Suprapubic skin (tissue), 4 donors: ENCODE measurements at regions not wholly inside any gene's neighbourhood (a gene's known extent, or its start where the extent isn't known, plus 50 kb on each side); places are given as distances from the start of the nearest gene placed in this dataset.
A peak's percentile ranks its signal among the peaks of the same experiment; 100 is the strongest.

Experiments used
- DNase-seq, 2 donors: peaks; one replicate each; pipeline ENCODE4 v3.0.0-alpha.2; 2019; ENCODE audit warnings: low spot score in 2 of 2
- H3K27ac ChIP-seq: fragments of 200-600 bp; sonication (generic); one replicate; pipeline ENCODE4 v1.5.1; 2019
- H3K27me3 ChIP-seq: fragments of 200-600 bp; sonication (generic); one replicate; pipeline ENCODE4 v1.5.1; 2019
- H3K36me3 ChIP-seq: fragments of 200-600 bp; sonication (generic); one replicate; pipeline ENCODE4 v1.5.1; 2019
- H3K4me1 ChIP-seq: fragments of 200-600 bp; sonication (generic); one replicate; pipeline ENCODE4 v1.5.1; 2019
- H3K4me3 ChIP-seq: fragments of 200-600 bp; sonication (generic); one replicate; pipeline ENCODE4 v1.5.1; 2019; ENCODE audit warnings: mild to moderate bottlenecking
- H3K9me3 ChIP-seq: fragments of 200-600 bp; sonication (generic); one replicate; pipeline ENCODE4 v1.5.1; 2019
- CTCF ChIP-seq, 2 donors: fragments of 200-600 bp in 1 of 2; fragments of 450-650 bp in 1 of 2; sonication (generic) in 1 of 2; IDR thresholded peaks; one replicate each; pipeline ENCODE4 v1.5.1; 2016 to 2019; ENCODE audit warnings: antibody characterized with exemption in 2 of 2, mild to moderate bottlenecking in 1 of 2, moderate library complexity in 1 of 2
- EP300 ChIP-seq: sonication (generic); formaldehyde crosslinking; IDR thresholded peaks from one replicate; pipeline ENCODE4 v1.6.1; 2017; ENCODE audit warnings: antibody characterized with exemption
- POLR2A ChIP-seq, 2 donors: fragments of 450-650 bp; IDR thresholded peaks; one replicate each; pipeline ENCODE4 v1.6.1; 2017; ENCODE audit warnings: antibody characterized with exemption in 2 of 2, mild to moderate bottlenecking in 2 of 2, moderate library complexity in 2 of 2
- POLR2AphosphoS5 ChIP-seq, 3 donors: sonication (generic); formaldehyde crosslinking; IDR thresholded peaks; one replicate each; pipeline ENCODE4 v1.6.1; 2017; ENCODE audit warnings: antibody characterized with exemption in 3 of 3
- WGBS: methylation state at CpG from one replicate; pipeline ENCODE4 v1.1.5; 2018; 5-methylcytosine and 5-hydroxymethylcytosine counted together

GRCh38 chr11:134518616-134519389, 106.8 kb upstream of the B3GAT1 start:
- TF ChIP-seq CTCF (IDR thresholded peaks at IDR 0.05) (no peak), POLR2A (IDR thresholded peaks at IDR 0.05) (no peak), EP300 (no peak), POLR2AphosphoS5 (IDR thresholded peaks at IDR 0.05) (no peak)
- no peaks in the 10 kb centered on the region for H3K9me3 ChIP-seq
- no peak overlapping the region for H3K4me3 ChIP-seq
- WGBS: 91% methylated on average over 18 of the region's 20 CpGs
- no peaks in the 10 kb centered on the region for H3K36me3 ChIP-seq
- peaks cover 20% of the 10 kb centered on the region for H3K27me3 ChIP-seq
- H3K4me1 ChIP-seq: no peaks in the 10 kb centered on the region
- DNase-seq: peak; percentile 26 to 61
- no peak overlapping the region for H3K27ac ChIP-seq

DNA sequence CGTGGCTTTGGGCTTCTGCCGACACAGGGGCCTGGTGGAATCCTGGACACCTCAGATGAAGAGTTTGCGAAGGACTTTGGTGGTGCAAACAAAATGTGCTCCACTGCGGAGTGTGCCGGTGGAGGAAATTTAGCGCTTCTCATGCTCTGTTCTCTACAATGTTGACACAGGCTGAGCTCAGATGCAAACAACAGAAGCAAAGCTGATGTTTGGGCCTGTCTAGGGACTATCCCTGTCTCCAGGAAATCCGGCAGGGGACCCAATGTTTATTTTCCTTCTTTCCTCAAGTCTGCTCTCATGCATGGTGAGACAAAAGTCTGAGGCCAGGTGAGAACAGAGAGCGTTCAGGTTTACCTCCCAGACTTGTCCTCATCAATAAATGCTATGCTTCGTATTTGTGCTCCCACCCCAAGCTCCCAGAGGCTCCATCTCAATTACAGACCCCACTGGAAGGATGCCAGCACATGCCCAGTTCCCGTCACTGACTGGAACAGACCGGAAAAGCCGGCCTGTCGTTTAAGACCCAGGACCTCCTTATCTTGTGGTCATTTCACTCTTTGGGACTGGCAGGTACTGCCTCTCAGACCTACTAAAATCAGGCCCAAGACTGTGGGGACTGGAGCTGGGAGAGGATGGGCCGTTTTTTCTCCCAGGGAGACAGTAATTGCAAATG, 105.7 kb upstream of the B3GAT1 start:
- Histone ChIP-seq H3K36me3 (no peaks in the 10 kb centered on the region), H3K4me1 (no peaks in the 10 kb centered on the region), H3K4me3 (no peak overlapping the region), H3K9me3 (no peaks in the 10 kb centered on the region), H3K27ac (no peak overlapping the region), H3K27me3 (peaks cover 28% of the 10 kb centered on the region)
- peak; percentile 40 to 54 for DNase-seq
- WGBS: 66% methylated on average over 14 of the region's 14 CpGs
- TF ChIP-seq POLR2AphosphoS5 (IDR thresholded peaks at IDR 0.05) (no peak), POLR2A (IDR thresholded peaks at IDR 0.05) (no peak)

DNA sequence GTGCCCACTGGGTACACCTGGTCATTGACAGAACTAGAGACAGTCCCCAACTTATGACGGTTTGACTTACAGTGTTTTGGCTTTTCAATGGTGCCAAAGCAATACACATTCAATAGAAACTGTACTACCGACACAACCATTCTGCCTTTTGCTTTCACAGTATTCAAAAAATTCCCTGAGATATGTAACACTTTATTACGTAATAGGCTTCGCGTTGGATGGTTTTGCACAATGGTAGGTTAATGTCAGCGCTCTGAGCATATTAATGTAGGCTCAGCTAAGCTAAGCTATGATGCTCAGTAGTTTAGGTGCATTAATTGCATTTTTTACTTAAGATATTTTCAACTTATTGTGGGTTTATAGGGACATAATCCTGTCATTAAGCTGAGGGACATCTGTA, 105.1 kb upstream of the B3GAT1 start:
- no peaks in the 10 kb centered on the region for H3K9me3 ChIP-seq
- no peak overlapping the region for H3K27ac ChIP-seq
- TF ChIP-seq POLR2A (IDR thresholded peaks at IDR 0.05) (no peak), CTCF (IDR thresholded peaks at IDR 0.05) (no peak), EP300 (no peak), POLR2AphosphoS5 (IDR thresholded peaks at IDR 0.05) (no peak)
- H3K4me3 ChIP-seq: no peak overlapping the region
- no peak for DNase-seq
- H3K4me1 ChIP-seq: no peaks in the 10 kb centered on the region
- no peaks in the 10 kb centered on the region for H3K36me3 ChIP-seq
- peaks cover 28% of the 10 kb centered on the region for H3K27me3 ChIP-seq
- WGBS: 88% methylated on average over 6 of the region's 6 CpGs

DNA sequence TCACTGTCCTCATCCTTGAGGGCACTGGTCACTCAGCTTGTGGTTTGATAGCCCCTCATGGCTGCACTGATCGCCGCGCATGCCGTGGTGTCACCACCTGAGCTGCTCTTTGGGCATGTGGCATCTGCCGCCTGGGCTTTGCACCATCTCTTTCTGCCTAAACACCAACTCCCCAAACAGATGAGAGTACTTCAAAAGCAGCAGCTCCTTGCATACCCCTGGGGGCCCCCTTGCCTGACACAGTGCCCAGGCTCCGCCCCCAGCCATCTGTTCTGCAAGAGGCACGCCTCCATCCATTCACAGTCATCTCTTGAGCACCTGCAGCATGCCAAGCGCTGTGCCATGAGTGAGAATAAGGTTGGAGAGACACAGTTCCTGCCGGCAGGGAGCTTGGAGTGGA, 104.5 kb upstream of the B3GAT1 start:
- H3K27ac ChIP-seq: no peak overlapping the region
- no peaks in the 10 kb centered on the region for H3K36me3 ChIP-seq
- no peak overlapping the region for H3K4me3 ChIP-seq
- 57% methylated on average over 4 of the region's 9 CpGs for WGBS
- TF ChIP-seq EP300 (no peak), POLR2AphosphoS5 (IDR thresholded peaks at IDR 0.05) (no peak), POLR2A (IDR thresholded peaks at IDR 0.05) (no peak)
- peak in 1 of 2 donors; percentile 55 for DNase-seq
- H3K27me3 ChIP-seq: peaks cover 22% of the 10 kb centered on the region
- H3K9me3 ChIP-seq: no peaks in the 10 kb centered on the region
- H3K4me1 ChIP-seq: no peaks in the 10 kb centered on the region

GRCh38 chr11:134515081-134515960, 103.3 kb upstream of the B3GAT1 start:
- peaks cover 20% of the 10 kb centered on the region for H3K27me3 ChIP-seq
- 76% methylated on average over 13 of the region's 26 CpGs for WGBS
- H3K9me3 ChIP-seq: no peaks in the 10 kb centered on the region
- peak; percentile 31 to 50 for DNase-seq
- H3K4me3 ChIP-seq: no peak overlapping the region
- no peaks in the 10 kb centered on the region for H3K4me1 ChIP-seq
- TF ChIP-seq POLR2A (IDR thresholded peaks at IDR 0.05) (no peak), POLR2AphosphoS5 (IDR thresholded peaks at IDR 0.05) (no peak), CTCF (IDR thresholded peaks at IDR 0.05) (no peak), EP300 (no peak)
- no peak overlapping the region for H3K27ac ChIP-seq
- no peaks in the 10 kb centered on the region for H3K36me3 ChIP-seq
